ENCODE measurements at regions not wholly inside any gene's neighbourhood (a gene's known extent, or its start where the extent isn't known, plus 50 kb on each side); places are given as distances from the start of the nearest gene placed in this dataset.

GRCh38 chr6:44528716-44529115, 141.2 kb downstream of the CDC5L start:
- intact Hi-C loops (cut with DNase I, micrococcal nuclease): no loop called here
- Histone ChIP-seq H3K36me3 (ENCODE audit: low read depth) (no peaks in the 10 kb centered on the region), H3K4me1 (ENCODE audit: low read depth) (no peaks in the 10 kb centered on the region), H3K4me3 (no peak overlapping the region), H3K9me3 (no peaks in the 10 kb centered on the region)
- ATAC-seq: no peak
- TF ChIP-seq, protein P1, sequence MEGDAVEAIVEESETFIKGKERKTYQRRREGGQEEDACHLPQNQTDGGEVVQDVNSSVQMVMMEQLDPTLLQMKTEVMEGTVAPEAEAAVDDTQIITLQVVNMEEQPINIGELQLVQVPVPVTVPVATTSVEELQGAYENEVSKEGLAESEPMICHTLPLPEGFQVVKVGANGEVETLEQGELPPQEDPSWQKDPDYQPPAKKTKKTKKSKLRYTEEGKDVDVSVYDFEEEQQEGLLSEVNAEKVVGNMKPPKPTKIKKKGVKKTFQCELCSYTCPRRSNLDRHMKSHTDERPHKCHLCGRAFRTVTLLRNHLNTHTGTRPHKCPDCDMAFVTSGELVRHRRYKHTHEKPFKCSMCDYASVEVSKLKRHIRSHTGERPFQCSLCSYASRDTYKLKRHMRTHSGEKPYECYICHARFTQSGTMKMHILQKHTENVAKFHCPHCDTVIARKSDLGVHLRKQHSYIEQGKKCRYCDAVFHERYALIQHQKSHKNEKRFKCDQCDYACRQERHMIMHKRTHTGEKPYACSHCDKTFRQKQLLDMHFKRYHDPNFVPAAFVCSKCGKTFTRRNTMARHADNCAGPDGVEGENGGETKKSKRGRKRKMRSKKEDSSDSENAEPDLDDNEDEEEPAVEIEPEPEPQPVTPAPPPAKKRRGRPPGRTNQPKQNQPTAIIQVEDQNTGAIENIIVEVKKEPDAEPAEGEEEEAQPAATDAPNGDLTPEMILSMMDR (IDR thresholded peaks at IDR 0.05): no peak
- no peak for DNase-seq

DNA sequence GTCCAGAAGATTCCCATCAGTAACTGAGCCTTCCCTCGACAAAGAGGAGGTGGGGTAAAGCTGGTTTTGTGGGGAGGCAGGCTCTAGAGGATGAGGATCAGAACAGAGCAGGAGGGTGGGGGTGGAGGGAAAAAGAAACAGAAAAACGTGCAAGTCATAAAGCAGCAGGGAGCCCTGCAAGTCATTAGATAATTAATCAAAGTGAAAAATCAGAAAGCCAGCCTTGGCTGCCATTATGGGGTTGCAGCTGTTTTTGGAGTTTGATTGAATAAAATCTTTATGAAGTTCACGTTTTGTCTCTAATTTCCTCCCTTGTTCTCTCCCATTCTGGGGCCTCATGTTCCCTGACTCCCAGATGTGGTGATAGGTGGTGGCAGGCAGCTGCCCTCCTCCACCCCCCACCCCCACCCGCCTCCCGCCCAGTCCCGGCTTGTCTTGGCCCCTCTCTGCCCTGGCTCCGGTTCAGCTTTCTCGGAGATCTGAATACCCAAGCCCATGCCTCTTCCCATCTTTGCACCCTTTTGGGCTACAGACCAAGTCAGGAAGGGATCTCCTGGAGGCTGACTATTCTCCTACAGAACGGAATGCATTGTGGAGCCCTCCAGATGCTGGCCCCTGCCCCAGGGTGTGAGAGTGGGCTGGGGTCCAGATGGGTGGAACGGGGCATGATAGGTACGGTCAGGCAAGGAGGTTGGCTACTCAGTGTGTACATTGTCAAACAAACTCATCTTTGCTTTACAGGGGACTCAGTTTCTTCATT, 141.8 kb downstream of the CDC5L start:
- Histone ChIP-seq H3K36me3 (ENCODE audit: low read depth) (no peaks in the 10 kb centered on the region), H3K4me3 (no peak overlapping the region), H3K9me3 (no peaks in the 10 kb centered on the region), H3K4me1 (ENCODE audit: low read depth) (no peaks in the 10 kb centered on the region)
- intact Hi-C loops (cut with DNase I, micrococcal nuclease): no loop called here
- TF ChIP-seq, protein P1 (IDR thresholded peaks at IDR 0.05): no peak
- DNase-seq (no peak), ATAC-seq (no peak)

DNA sequence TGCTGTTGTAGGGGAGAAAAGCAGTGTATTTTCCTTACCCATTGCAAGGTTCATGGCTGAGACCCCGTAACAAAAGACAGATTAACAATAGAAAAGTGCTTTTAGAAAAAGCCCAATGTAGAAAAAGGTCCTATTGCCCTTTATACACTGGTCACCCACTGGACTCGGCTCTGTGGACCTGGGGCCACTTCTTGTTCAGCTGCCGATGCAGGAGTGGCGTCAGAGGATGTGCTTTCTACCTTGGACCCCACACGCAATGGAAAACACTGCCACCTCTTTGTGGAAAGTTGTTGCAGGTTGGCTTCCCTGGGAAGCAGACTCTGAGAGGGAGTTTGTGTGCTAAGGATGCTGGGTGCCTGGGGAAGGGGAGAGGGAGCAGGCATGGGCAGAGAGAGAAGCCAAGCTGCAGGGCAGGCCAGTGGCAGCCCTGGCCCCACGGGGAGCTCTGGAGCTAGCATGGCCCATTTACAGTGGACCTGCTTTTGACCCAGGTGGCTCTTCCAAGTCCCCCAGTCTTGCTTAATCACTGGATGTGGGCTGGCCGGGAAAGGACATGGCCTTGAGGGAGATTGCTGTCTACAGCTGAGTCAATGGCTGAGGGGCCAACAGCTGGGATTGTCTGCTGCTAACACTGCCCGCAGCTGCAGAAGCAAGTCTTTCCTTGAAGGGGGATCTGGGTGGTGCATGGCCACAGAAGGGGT, 142.9 kb downstream of the CDC5L start:
- DNase-seq (no peak), ATAC-seq (no peak)
- H3K36me3 ChIP-seq (ENCODE audit: low read depth): no peaks in the 10 kb centered on the region
- TF ChIP-seq, protein P1 (IDR thresholded peaks at IDR 0.05): no peak
- no peaks in the 10 kb centered on the region for H3K9me3 ChIP-seq
- intact Hi-C loops (cut with DNase I, micrococcal nuclease): no loop called here
- H3K4me1 ChIP-seq (ENCODE audit: low read depth): no peaks in the 10 kb centered on the region
- no peak overlapping the region for H3K4me3 ChIP-seq

- TF ChIP-seq, protein P1 (IDR thresholded peaks at IDR 0.05): no peak
- no peaks in the 10 kb centered on the region for H3K9me3 ChIP-seq
- intact Hi-C loops (cut with DNase I, micrococcal nuclease): no loop called here
Measured at GRCh38 chr6:44530910-44531234, 143.4 kb downstream of the CDC5L start.

DNA sequence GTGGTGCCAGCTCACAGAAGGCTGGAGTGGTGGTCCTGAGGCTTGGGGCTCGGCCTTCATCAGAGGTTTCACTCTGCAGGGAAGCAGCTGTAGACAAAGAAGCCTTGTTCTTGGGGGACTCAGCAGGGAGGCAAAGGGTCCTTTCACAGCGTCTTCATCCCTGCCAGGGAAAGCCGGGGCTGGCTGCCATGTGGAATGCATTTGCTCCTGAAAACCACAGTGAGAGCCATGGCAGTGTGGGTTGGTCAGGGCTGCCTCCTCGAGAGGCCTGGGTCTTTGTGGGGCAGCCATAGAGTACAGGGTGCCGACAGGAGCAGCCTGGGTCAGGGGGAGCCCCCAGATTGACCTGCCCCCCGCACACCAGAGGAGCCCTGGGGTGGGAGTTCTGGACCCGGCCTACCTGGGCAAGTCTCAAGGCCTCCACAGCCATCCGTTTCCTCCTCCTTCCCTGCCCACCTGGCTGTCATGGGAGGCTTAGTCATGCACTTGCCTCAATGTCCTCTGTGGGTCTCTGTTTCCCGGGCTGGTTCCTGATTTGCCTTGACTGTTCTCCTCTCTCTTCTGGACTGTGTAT, 144.0 kb downstream of the CDC5L start:
- TF ChIP-seq, protein P1 (IDR thresholded peaks at IDR 0.05): no peak
- ATAC-seq: no peak

More at GRCh38 chr6:44530910-44531234, 143.4 kb downstream of the CDC5L start:
- ATAC-seq (no peak), DNase-seq (no peak)
- Histone ChIP-seq H3K36me3 (ENCODE audit: low read depth) (no peaks in the 10 kb centered on the region), H3K4me3 (no peak overlapping the region), H3K4me1 (ENCODE audit: low read depth) (no peaks in the 10 kb centered on the region)

More for the DNA sequence above, 144.0 kb downstream of the CDC5L start:
- no peak for DNase-seq
- Histone ChIP-seq H3K36me3 (ENCODE audit: low read depth) (no peaks in the 10 kb centered on the region), H3K4me1 (ENCODE audit: low read depth) (no peaks in the 10 kb centered on the region), H3K9me3 (no peaks in the 10 kb centered on the region), H3K4me3 (no peak overlapping the region)
- intact Hi-C loops (cut with DNase I, micrococcal nuclease): no loop called here

All from mucosa of descending colon (tissue), 3 donors.